Neuronal stem cell (in vitro differentiated cells): ENCODE measurements at regions not wholly inside any gene's neighbourhood (a gene's known extent, or its start where the extent isn't known, plus 50 kb on each side); places are given as distances from the start of the nearest gene placed in this dataset.

Source experiments
- DNase-seq: peaks from one replicate; pipeline ENCODE4 v3.0.0-alpha.2; 2013; ENCODE audit warnings: low spot score
- H2AFZ ChIP-seq: one replicate; pipeline ENCODE4 v1.6.1; 2013; ENCODE audit warnings: mild to moderate bottlenecking, low read length, inconsistent platforms
- H2AK5ac ChIP-seq: 2 replicates; pipeline ENCODE4 v1.6.1; 2013; ENCODE audit warnings: low read depth, mild to moderate bottlenecking, inconsistent platforms, low read length, moderate library complexity, mixed read lengths
- H2BK120ac ChIP-seq: 2 replicates; pipeline ENCODE4 v1.6.1; 2013; ENCODE audit warnings: low read depth, mild to moderate bottlenecking, inconsistent platforms, low read length, moderate library complexity, mixed read lengths
- H2BK12ac ChIP-seq: one replicate; pipeline ENCODE4 v1.6.1; 2013; ENCODE audit warnings: low read length, inconsistent platforms
- H2BK15ac ChIP-seq: 2 replicates; pipeline ENCODE4 v1.6.1; 2013; ENCODE audit warnings: mild to moderate bottlenecking, low read length, inconsistent platforms, mixed read lengths
- H2BK5ac ChIP-seq: one replicate; pipeline ENCODE4 v1.6.1; 2013; ENCODE audit warnings: inconsistent platforms, mild to moderate bottlenecking, low read length, moderate library complexity
- H3K14ac ChIP-seq: one replicate; pipeline ENCODE4 v1.6.1; 2013; ENCODE audit warnings: low read length, inconsistent platforms
- H3K18ac ChIP-seq: 2 replicates; pipeline ENCODE4 v1.6.1; 2013; ENCODE audit warnings: low read length, inconsistent platforms
- H3K23ac ChIP-seq: 2 replicates; pipeline ENCODE4 v1.6.1; 2013; ENCODE audit warnings: low read depth, mild to moderate bottlenecking, mixed read lengths, low read length, inconsistent platforms; ENCODE audit not compliant: poor library complexity
- H3K27ac ChIP-seq: replicated peaks from 3 replicates; pipeline ENCODE4 v1.5.1; 2013; ENCODE audit warnings: low read length, inconsistent platforms
- H3K27me3 ChIP-seq, 3 experiments: 2 replicates each; pipeline ENCODE4 v1.6.1; 2013; ENCODE audit warnings: low read length in 3 of 3, mild to moderate bottlenecking in 2 of 3, inconsistent platforms in 1 of 3, low read depth in 1 of 3, mixed read lengths in 1 of 3, moderate library complexity in 1 of 3; ENCODE audit not compliant: control insufficient read depth in 3 of 3, insufficient read depth in 3 of 3
- H3K36me3 ChIP-seq, 2 donors: replicated peaks in 1 of 2; 2 replicates each; pipeline ENCODE4 v1.6.1; 2013; ENCODE audit warnings: low read length in 2 of 2; ENCODE audit not compliant: control insufficient read depth in 2 of 2, insufficient read depth in 2 of 2
- H3K4ac ChIP-seq: 2 replicates; pipeline ENCODE4 v1.6.1; 2013; ENCODE audit warnings: inconsistent platforms, mild to moderate bottlenecking, low read length, moderate library complexity
- H3K4me1 ChIP-seq, 2 donors: 1 replicate in 1 of 2; 2 replicates in 1 of 2; pipeline ENCODE4 v1.6.1; 2013; ENCODE audit warnings: low read length in 2 of 2, low read depth in 1 of 2; ENCODE audit not compliant: control insufficient read depth in 2 of 2, insufficient read depth in 1 of 2
- H3K4me2 ChIP-seq: one replicate; pipeline ENCODE4 v1.6.1; 2013; ENCODE audit warnings: mild to moderate bottlenecking, low read length, inconsistent platforms; ENCODE audit not compliant: insufficient read depth, poor library complexity, severe bottlenecking
- H3K4me3 ChIP-seq, 2 donors: 2 replicates each; pipeline ENCODE4 v1.5.1; 2013; ENCODE audit warnings: low read length in 2 of 2, mild to moderate bottlenecking in 2 of 2, inconsistent platforms in 1 of 2, moderate library complexity in 1 of 2
- H3K79me1 ChIP-seq: one replicate; pipeline ENCODE4 v1.6.1; 2013; ENCODE audit warnings: low read depth, mild to moderate bottlenecking, inconsistent platforms, low read length, moderate library complexity
- H3K9ac ChIP-seq: one replicate; pipeline ENCODE4 v1.6.1; 2013; ENCODE audit warnings: mild to moderate bottlenecking, low read depth, low read length, inconsistent platforms; ENCODE audit not compliant: poor library complexity
- H3K9me3 ChIP-seq, 2 donors: replicated peaks in 1 of 2; 2 replicates each; pipeline versions ENCODE3 to v1.6.1; 2013; ENCODE audit warnings: low read length in 2 of 2, mild to moderate bottlenecking in 2 of 2, inconsistent platforms in 1 of 2, low read depth in 1 of 2, mixed read lengths in 1 of 2, moderate library complexity in 1 of 2; ENCODE audit not compliant: control insufficient read depth in 2 of 2, insufficient read depth in 1 of 2
- H4K8ac ChIP-seq: one replicate; pipeline ENCODE4 v1.6.1; 2013; ENCODE audit warnings: low read depth, mild to moderate bottlenecking, inconsistent platforms, low read length, moderate library complexity
- H4K91ac ChIP-seq: one replicate; pipeline ENCODE4 v1.6.1; 2013; ENCODE audit warnings: low read length, low read depth, mild to moderate bottlenecking, inconsistent platforms; ENCODE audit not compliant: poor library complexity
- WGBS, 2 donors: extraction: QIAGEN DNeasy Blood & Tissue Kit; methylation state at CpG; one replicate each; pipeline ENCODE4 v1.1.7; 2013; ENCODE audit warnings: missing lambda C conversion rate in 2 of 2, mixed read lengths in 1 of 2; ENCODE audit not compliant: insufficient read length in 2 of 2, insufficient replicate concordance in 1 of 2; ENCODE audit errors: extremely low coverage in 2 of 2; 5-methylcytosine and 5-hydroxymethylcytosine counted together

- no peak overlapping the region for H2BK12ac ChIP-seq
- WGBS, 2 donors = no CpG with 5 or more reads among the region's 4 CpGs
- H3K4me2 ChIP-seq = no peak overlapping the region
- H3K18ac ChIP-seq = no peak overlapping the region
- no peaks in the 10 kb centered on the region for H3K79me1 ChIP-seq
- H3K27ac ChIP-seq = no peak overlapping the region
- H4K91ac ChIP-seq = no peak overlapping the region
- H2BK15ac ChIP-seq = no peak overlapping the region
- no peak for DNase-seq
- H2AFZ ChIP-seq = no peak overlapping the region
- H2AK5ac ChIP-seq = no peak overlapping the region
- no peak overlapping the region for H3K23ac ChIP-seq
- H3K27me3 ChIP-seq = peaks cover 0 to 8% (median 0%) of the 10 kb centered on the region in 3 experiments
- no peak overlapping the region for H2BK5ac ChIP-seq
- no peak overlapping the region for H3K4me3 ChIP-seq
- H3K14ac ChIP-seq = no peak overlapping the region
- no peaks in the 10 kb centered on the region for H3K36me3 ChIP-seq
- no peak overlapping the region for H2BK120ac ChIP-seq
- no peaks in the 10 kb centered on the region for H3K9me3 ChIP-seq
- no peak overlapping the region for H4K8ac ChIP-seq
- no peaks in the 10 kb centered on the region for H3K4me1 ChIP-seq
- no peak overlapping the region for H3K4ac ChIP-seq
- H3K9ac ChIP-seq = no peak overlapping the region
Observed at GRCh38 chrX:39310891-39311290, 509.6 kb downstream of the MID1IP1 start.

DNA sequence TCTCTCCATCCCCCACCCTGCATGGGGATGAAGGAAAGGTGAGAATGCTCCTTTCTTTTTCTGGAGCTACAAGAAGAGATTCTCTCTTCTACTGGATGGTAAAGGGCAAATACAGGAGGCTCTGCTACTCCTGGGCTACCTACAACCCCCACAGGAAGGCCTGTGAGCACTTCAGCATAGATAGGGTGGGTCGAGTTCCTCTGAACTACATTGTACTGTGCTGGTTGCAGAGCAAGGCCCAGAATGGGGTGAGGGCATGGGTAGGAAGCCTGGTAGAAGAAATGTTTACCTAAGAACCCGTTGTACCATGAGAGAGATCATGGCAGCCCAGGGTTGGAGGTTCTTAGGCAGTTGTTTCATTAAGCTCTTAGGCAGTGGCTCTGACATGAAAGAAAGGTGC, 510.4 kb downstream of the MID1IP1 start:
- no peak overlapping the region for H3K23ac ChIP-seq

GRCh38 chrX:39313146-39313545, 511.9 kb downstream of the MID1IP1 start:
- Histone ChIP-seq H3K27me3 (peaks cover 0 to 5% (median 0%) of the 10 kb centered on the region in 3 experiments), H2BK120ac (no peak overlapping the region), H2BK12ac (no peak overlapping the region), H3K4ac (no peak overlapping the region), H3K9me3 (no peaks in the 10 kb centered on the region), H4K8ac (no peak overlapping the region), H3K9ac (no peak overlapping the region), H3K4me1 (no peaks in the 10 kb centered on the region), H3K14ac (no peak overlapping the region), H2AFZ (no peak overlapping the region), H2BK15ac (no peak overlapping the region), H3K27ac (no peak overlapping the region), H3K23ac (no peak overlapping the region), H3K79me1 (no peaks in the 10 kb centered on the region), H2AK5ac (no peak overlapping the region), H3K18ac (no peak overlapping the region), H3K4me2 (no peak overlapping the region), H3K4me3 (no peak overlapping the region), H4K91ac (no peak overlapping the region), H2BK5ac (no peak overlapping the region), H3K36me3 (no peaks in the 10 kb centered on the region)
- WGBS, 2 donors = no CpG with 5 or more reads among the region's 1 CpG
- no peak for DNase-seq

More for the DNA sequence above, 510.4 kb downstream of the MID1IP1 start:
- H3K27ac ChIP-seq = no peak overlapping the region
- H3K4ac ChIP-seq = no peak overlapping the region
- no peak overlapping the region for H2BK5ac ChIP-seq
- no peak overlapping the region for H2BK15ac ChIP-seq
- no CpG with 5 or more reads among the region's 2 CpGs for WGBS, 2 donors
- H3K4me2 ChIP-seq = no peak overlapping the region
- H3K79me1 ChIP-seq = no peaks in the 10 kb centered on the region
- H2AFZ ChIP-seq = no peak overlapping the region
- no peak overlapping the region for H3K18ac ChIP-seq
- no peak overlapping the region for H2BK12ac ChIP-seq
- no peak overlapping the region for H2BK120ac ChIP-seq
- H3K27me3 ChIP-seq = peaks cover 0 to 8% (median 0%) of the 10 kb centered on the region in 3 experiments
- no peaks in the 10 kb centered on the region for H3K4me1 ChIP-seq
- H2AK5ac ChIP-seq = no peak overlapping the region
- H4K8ac ChIP-seq = no peak overlapping the region
- no peaks in the 10 kb centered on the region for H3K9me3 ChIP-seq
- no peaks in the 10 kb centered on the region for H3K36me3 ChIP-seq
- no peak overlapping the region for H3K4me3 ChIP-seq
- no peak overlapping the region for H3K14ac ChIP-seq
- H3K9ac ChIP-seq = no peak overlapping the region
- no peak overlapping the region for H4K91ac ChIP-seq
- no peak for DNase-seq

- peaks cover 0 to 6% (median 0%) of the 10 kb centered on the region in 3 experiments for H3K27me3 ChIP-seq
- H3K9ac ChIP-seq = no peak overlapping the region
- no peak overlapping the region for H2AK5ac ChIP-seq
- H3K36me3 ChIP-seq = no peaks in the 10 kb centered on the region
- no peak overlapping the region for H3K4me3 ChIP-seq
- H3K23ac ChIP-seq = no peak overlapping the region
- WGBS, 2 donors = no CpG with 5 or more reads among the region's 6 CpGs
- H3K14ac ChIP-seq = no peak overlapping the region
- no peak overlapping the region for H3K27ac ChIP-seq
- H2BK120ac ChIP-seq = no peak overlapping the region
- no peaks in the 10 kb centered on the region for H3K79me1 ChIP-seq
- H2BK5ac ChIP-seq = no peak overlapping the region
- H2BK15ac ChIP-seq = no peak overlapping the region
- no peaks in the 10 kb centered on the region for H3K4me1 ChIP-seq
- H3K4ac ChIP-seq = no peak overlapping the region
- H3K9me3 ChIP-seq = no peaks in the 10 kb centered on the region
- no peak overlapping the region for H2BK12ac ChIP-seq
- H3K4me2 ChIP-seq = no peak overlapping the region
- H4K91ac ChIP-seq = no peak overlapping the region
- no peak overlapping the region for H3K18ac ChIP-seq
- no peak for DNase-seq
- H2AFZ ChIP-seq = no peak overlapping the region
- no peak overlapping the region for H4K8ac ChIP-seq
Observed at GRCh38 chrX:39318506-39319343, 517.5 kb downstream of the MID1IP1 start.
